ENCODE measurements at regions not wholly inside any gene's neighbourhood (a gene's known extent, or its start where the extent isn't known, plus 50 kb on each side); places are given as distances from the start of the nearest gene placed in this dataset.

DNA sequence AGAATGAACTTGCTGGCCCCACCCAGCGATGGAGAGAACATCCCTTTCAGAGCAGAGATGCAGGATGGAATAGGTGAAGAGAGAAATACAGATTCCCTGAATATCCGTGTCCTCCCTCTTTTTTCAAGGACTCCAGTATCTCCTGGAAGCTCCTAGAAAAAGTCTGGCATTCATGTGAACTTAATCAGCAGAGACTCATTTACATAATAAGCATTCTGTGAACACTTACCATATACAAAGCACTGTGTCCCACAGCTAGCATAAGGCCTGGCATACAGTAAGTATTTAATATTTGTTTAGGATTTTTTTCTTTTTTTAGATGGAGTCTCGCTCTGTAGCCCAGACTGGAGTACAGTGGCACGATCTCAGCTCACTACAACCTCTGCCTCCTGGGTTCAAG lies 208.5 kb upstream of the RPL38 start:
- Histone ChIP-seq H2AK5ac (ENCODE audit: low read length) (no peak overlapping the region), H2BK5ac (ENCODE audit: low read length) (no peak overlapping the region), H3K36me3 (ENCODE audit: control insufficient read depth, insufficient read depth, low read length) (no peaks in the 10 kb centered on the region), H3K4me3 (ENCODE audit: low read length) (no peak overlapping the region), H4K5ac (ENCODE audit: low read length) (no peak overlapping the region), H4K8ac (ENCODE audit: low read depth, low read length) (no peak overlapping the region), H3K27ac (ENCODE audit: low read depth, low read length) (no peak overlapping the region), H3K56ac (ENCODE audit: low read length) (no peak overlapping the region), H3K18ac (ENCODE audit: low read length) (no peak overlapping the region), H3K9ac (ENCODE audit: low read length) (no peak overlapping the region), H2BK15ac (replicated peaks; ENCODE audit: low read depth) (no peak overlapping the region), H2BK120ac (ENCODE audit: low read depth, low read length) (no peak overlapping the region), H3K23ac (ENCODE audit: low read length) (no peak overlapping the region), H3K79me1 (ENCODE audit: low read length) (no peaks in the 10 kb centered on the region), H3K4me2 (ENCODE audit: low read length) (no peak overlapping the region), H3K79me2 (ENCODE audit: control insufficient read depth, insufficient read depth, low read length) (no peaks in the 10 kb centered on the region), H3K4me1 (ENCODE audit: control insufficient read depth, low read depth, low read length) (no peaks in the 10 kb centered on the region), H3K27me3 (ENCODE audit: insufficient read depth, low read length, poor library complexity) (no peaks in the 10 kb centered on the region), H3K4ac (ENCODE audit: low read depth, low read length) (no peak overlapping the region)
- no CpG with 5 or more reads among the region's 4 CpGs for WGBS (ENCODE audit: extremely low coverage, insufficient coverage, low lambda C conversion rate)
- DNase-seq: no peak

DNA sequence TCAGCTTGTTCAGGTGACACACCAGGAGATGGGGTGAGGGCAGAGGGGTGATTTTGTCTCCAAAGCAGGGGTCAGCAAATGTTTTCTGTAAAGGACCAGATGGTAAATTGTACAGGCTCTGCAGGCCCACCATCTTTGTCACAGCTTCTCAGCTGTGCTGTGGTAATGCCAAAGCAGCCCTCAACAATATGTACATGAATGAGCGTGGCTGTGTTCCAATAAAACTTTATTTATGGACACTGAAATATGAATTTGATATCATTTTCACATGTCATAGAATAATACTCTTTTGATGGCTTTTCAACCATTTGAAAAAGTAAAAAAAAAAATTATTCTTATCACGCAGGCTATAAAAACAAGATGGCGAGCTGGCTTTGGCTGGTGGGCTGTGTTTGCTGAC lies 206.4 kb upstream of the RPL38 start:
- Histone ChIP-seq H3K27me3 (ENCODE audit: insufficient read depth, low read length, poor library complexity) (no peaks in the 10 kb centered on the region), H2BK5ac (ENCODE audit: low read length) (no peak overlapping the region), H3K79me1 (ENCODE audit: low read length) (no peaks in the 10 kb centered on the region), H2BK15ac (replicated peaks; ENCODE audit: low read depth) (no peak overlapping the region), H3K23ac (ENCODE audit: low read length) (no peak overlapping the region), H3K9ac (ENCODE audit: low read length) (no peak overlapping the region), H4K5ac (ENCODE audit: low read length) (no peak overlapping the region), H3K18ac (ENCODE audit: low read length) (no peak overlapping the region), H3K36me3 (ENCODE audit: control insufficient read depth, insufficient read depth, low read length) (no peaks in the 10 kb centered on the region), H3K4me1 (ENCODE audit: control insufficient read depth, low read depth, low read length) (no peaks in the 10 kb centered on the region), H2AK5ac (ENCODE audit: low read length) (no peak overlapping the region), H3K79me2 (ENCODE audit: control insufficient read depth, insufficient read depth, low read length) (no peaks in the 10 kb centered on the region), H4K8ac (ENCODE audit: low read depth, low read length) (no peak overlapping the region), H3K4ac (ENCODE audit: low read depth, low read length) (no peak overlapping the region), H3K4me3 (ENCODE audit: low read length) (no peak overlapping the region), H3K27ac (ENCODE audit: low read depth, low read length) (no peak overlapping the region), H2BK120ac (ENCODE audit: low read depth, low read length) (no peak overlapping the region), H3K4me2 (ENCODE audit: low read length) (no peak overlapping the region), H3K56ac (ENCODE audit: low read length) (no peak overlapping the region)
- WGBS (ENCODE audit: extremely low coverage, insufficient coverage, low lambda C conversion rate): no CpG with 5 or more reads among the region's 3 CpGs
- DNase-seq: no peak

- no peak overlapping the region for H2AK5ac ChIP-seq (ENCODE audit: low read length)
- H3K27ac ChIP-seq (ENCODE audit: low read depth, low read length): no peak overlapping the region
- no peak overlapping the region for H3K4ac ChIP-seq (ENCODE audit: low read depth, low read length)
- H4K5ac ChIP-seq (ENCODE audit: low read length): no peak overlapping the region
- DNase-seq: no peak
- H3K79me2 ChIP-seq (ENCODE audit: control insufficient read depth, insufficient read depth, low read length): no peaks in the 10 kb centered on the region
- H2BK15ac ChIP-seq (replicated peaks; ENCODE audit: low read depth): no peak overlapping the region
- no peak overlapping the region for H4K8ac ChIP-seq (ENCODE audit: low read depth, low read length)
- H3K9ac ChIP-seq (ENCODE audit: low read length): no peak overlapping the region
- H3K18ac ChIP-seq (ENCODE audit: low read length): no peak overlapping the region
- no peak overlapping the region for H2BK5ac ChIP-seq (ENCODE audit: low read length)
- no peak overlapping the region for H3K23ac ChIP-seq (ENCODE audit: low read length)
- no peaks in the 10 kb centered on the region for H3K36me3 ChIP-seq (ENCODE audit: control insufficient read depth, insufficient read depth, low read length)
- WGBS (ENCODE audit: extremely low coverage, insufficient coverage, low lambda C conversion rate): no CpG with 5 or more reads among the region's 4 CpGs
- H3K56ac ChIP-seq (ENCODE audit: low read length): no peak overlapping the region
- no peak overlapping the region for H3K4me2 ChIP-seq (ENCODE audit: low read length)
- H3K79me1 ChIP-seq (ENCODE audit: low read length): no peaks in the 10 kb centered on the region
- H3K27me3 ChIP-seq (ENCODE audit: insufficient read depth, low read length, poor library complexity): no peaks in the 10 kb centered on the region
- no peak overlapping the region for H3K4me3 ChIP-seq (ENCODE audit: low read length)
- no peaks in the 10 kb centered on the region for H3K4me1 ChIP-seq (ENCODE audit: control insufficient read depth, low read depth, low read length)
- no peak overlapping the region for H2BK120ac ChIP-seq (ENCODE audit: low read depth, low read length)
These were observed 205.2 kb upstream of the RPL38 start for GRCh38 chr17:73998249-73998648.

DNA sequence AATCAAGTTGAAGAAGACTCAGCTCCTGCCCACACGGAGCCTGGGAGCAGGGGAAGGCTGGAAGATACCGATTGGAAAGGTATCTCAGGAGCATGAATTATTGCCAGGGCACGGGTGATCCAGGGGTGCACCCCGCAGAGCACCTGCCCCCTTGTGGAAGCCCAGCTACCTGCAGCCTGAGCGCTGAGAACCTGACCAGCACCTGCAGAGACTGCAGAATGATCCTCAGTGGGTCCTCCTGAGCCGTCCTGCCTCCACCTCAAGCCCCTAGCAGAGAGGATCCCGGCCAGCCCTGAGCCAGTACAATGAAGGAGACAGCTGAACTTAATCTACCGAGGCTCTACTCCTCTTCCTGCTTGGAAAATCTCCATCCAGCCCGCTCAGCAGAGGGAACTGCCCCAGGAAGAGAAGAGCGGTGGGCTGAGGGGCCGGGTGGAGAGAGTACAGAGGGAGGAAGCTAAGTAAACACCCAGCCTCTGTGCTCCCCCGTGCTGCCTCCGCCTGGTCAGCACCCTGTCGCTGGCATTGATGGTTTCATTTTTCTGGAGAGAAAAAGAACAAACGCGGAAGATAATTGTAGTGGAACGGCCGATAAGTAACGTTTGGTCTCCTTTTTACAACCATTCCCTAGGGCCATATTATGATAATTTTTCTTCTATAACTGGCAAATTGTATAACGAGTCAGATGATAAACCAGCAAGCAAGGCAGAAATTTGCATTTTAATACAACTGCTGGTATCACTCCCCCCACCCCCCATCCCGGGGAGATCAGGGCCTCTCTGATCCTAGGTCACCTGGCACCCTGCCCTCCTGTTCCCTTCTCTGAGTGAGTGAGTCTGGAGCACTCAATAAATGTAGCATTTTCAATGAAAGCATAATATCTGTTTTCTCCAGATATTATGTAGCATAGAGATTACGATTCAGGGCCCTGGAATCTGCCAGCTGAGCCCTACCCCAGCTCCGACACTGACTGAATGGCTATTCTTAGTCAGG lies 204.5 kb upstream of the RPL38 start:
- Histone ChIP-seq H3K56ac (ENCODE audit: low read length) (no peak overlapping the region), H3K79me2 (ENCODE audit: control insufficient read depth, insufficient read depth, low read length) (no peaks in the 10 kb centered on the region), H3K23ac (ENCODE audit: low read length) (no peak overlapping the region), H3K18ac (ENCODE audit: low read length) (no peak overlapping the region), H3K79me1 (ENCODE audit: low read length) (no peaks in the 10 kb centered on the region), H3K36me3 (ENCODE audit: control insufficient read depth, insufficient read depth, low read length) (no peaks in the 10 kb centered on the region), H3K4me1 (ENCODE audit: control insufficient read depth, low read depth, low read length) (no peaks in the 10 kb centered on the region), H2BK5ac (ENCODE audit: low read length) (no peak overlapping the region), H3K9ac (ENCODE audit: low read length) (no peak overlapping the region), H4K5ac (ENCODE audit: low read length) (no peak overlapping the region), H3K27ac (ENCODE audit: low read depth, low read length) (no peak overlapping the region), H3K4me3 (ENCODE audit: low read length) (no peak overlapping the region), H3K4ac (ENCODE audit: low read depth, low read length) (no peak overlapping the region), H3K4me2 (ENCODE audit: low read length) (no peak overlapping the region), H2AK5ac (ENCODE audit: low read length) (no peak overlapping the region), H3K27me3 (ENCODE audit: insufficient read depth, low read length, poor library complexity) (no peaks in the 10 kb centered on the region), H2BK120ac (ENCODE audit: low read depth, low read length) (no peak overlapping the region), H2BK15ac (replicated peaks; ENCODE audit: low read depth) (no peak overlapping the region), H4K8ac (ENCODE audit: low read depth, low read length) (no peak overlapping the region)
- no CpG with 5 or more reads among the region's 23 CpGs for WGBS (ENCODE audit: extremely low coverage, insufficient coverage, low lambda C conversion rate)
- peak; percentile 61 for DNase-seq

- H3K4ac ChIP-seq (ENCODE audit: low read depth, low read length): no peak overlapping the region
- H3K36me3 ChIP-seq (ENCODE audit: control insufficient read depth, insufficient read depth, low read length): no peaks in the 10 kb centered on the region
- H3K18ac ChIP-seq (ENCODE audit: low read length): no peak overlapping the region
- H3K4me2 ChIP-seq (ENCODE audit: low read length): no peak overlapping the region
- H3K27ac ChIP-seq (ENCODE audit: low read depth, low read length): no peak overlapping the region
- H3K79me1 ChIP-seq (ENCODE audit: low read length): no peaks in the 10 kb centered on the region
- H2BK15ac ChIP-seq (replicated peaks; ENCODE audit: low read depth): no peak overlapping the region
- H3K9ac ChIP-seq (ENCODE audit: low read length): no peak overlapping the region
- H3K23ac ChIP-seq (ENCODE audit: low read length): no peak overlapping the region
- H2BK5ac ChIP-seq (ENCODE audit: low read length): no peak overlapping the region
- no peak for DNase-seq
- H2BK120ac ChIP-seq (ENCODE audit: low read depth, low read length): no peak overlapping the region
- H3K27me3 ChIP-seq (ENCODE audit: insufficient read depth, low read length, poor library complexity): no peaks in the 10 kb centered on the region
- no peak overlapping the region for H4K5ac ChIP-seq (ENCODE audit: low read length)
- no peak overlapping the region for H3K4me3 ChIP-seq (ENCODE audit: low read length)
- H4K8ac ChIP-seq (ENCODE audit: low read depth, low read length): no peak overlapping the region
- no peaks in the 10 kb centered on the region for H3K4me1 ChIP-seq (ENCODE audit: control insufficient read depth, low read depth, low read length)
- no peaks in the 10 kb centered on the region for H3K79me2 ChIP-seq (ENCODE audit: control insufficient read depth, insufficient read depth, low read length)
- H3K56ac ChIP-seq (ENCODE audit: low read length): no peak overlapping the region
- no CpG with 5 or more reads among the region's 5 CpGs for WGBS (ENCODE audit: extremely low coverage, insufficient coverage, low lambda C conversion rate)
- no peak overlapping the region for H2AK5ac ChIP-seq (ENCODE audit: low read length)
These were observed 202.3 kb upstream of the RPL38 start for GRCh38 chr17:74001145-74001544.

All from mesendoderm (in vitro differentiated cells).